K562 (cell line): ENCODE measurements at regions not wholly inside any gene's neighbourhood (a gene's known extent, or its start where the extent isn't known, plus 50 kb on each side); places are given as distances from the start of the nearest gene placed in this dataset.

Experiments used
- GABPA ChIP-seq: fragments of 200-800 bp; sonication (Bioruptor generic); conservative IDR thresholded peaks from 2 replicates; pipeline ENCODE4 v1.6.1; 2016; ENCODE audit warnings: low read depth, missing genetic modification characterization, missing compliant biosample characterization
- IRF2 ChIP-seq: sonication (generic); formaldehyde crosslinking; IDR thresholded peaks from 2 replicates; pipeline ENCODE4 v1.8.1; 2022; ENCODE audit warnings: mild to moderate bottlenecking, missing genetic modification reagents
- JUND ChIP-seq, 2 experiments: IDR thresholded peaks; 2 replicates in 1 of 2; 3 replicates in 1 of 2; pipeline ENCODE4 v1.6.1; 2011; ENCODE audit warnings: borderline replicate concordance in 2 of 2, low read depth in 2 of 2, low read length in 2 of 2, improper control_type of control experiment in 1 of 2, missing biosample characterization in 1 of 2, missing genetic modification characterization in 1 of 2, missing genetic modification reagents in 1 of 2
- STAT6 ChIP-seq: sonication (generic); formaldehyde crosslinking; IDR thresholded peaks from 2 replicates; pipeline ENCODE4 v1.8.1; 2023; ENCODE audit warnings: mild to moderate bottlenecking, missing genetic modification reagents

GRCh38 chr4:66906314-66906713 is 639.0 kb downstream of the CENPC start:
- TF ChIP-seq GABPA (tag) = no peak
- no peak for TF ChIP-seq IRF2 (CRISPR knock-in tag)
- no peak for TF ChIP-seq STAT6 (CRISPR knock-in tag)
- TF ChIP-seq JUND (IDR thresholded peaks at IDR 0.05; ENCODE audit: borderline replicate concordance, low read depth, low read length) = no peak
- TF ChIP-seq JUND (tag; IDR thresholded peaks at IDR 0.05; ENCODE audit: borderline replicate concordance, low read depth, low read length) = no peak
